ENCODE measurements at regions not wholly inside any gene's neighbourhood (a gene's known extent, or its start where the extent isn't known, plus 50 kb on each side); places are given as distances from the start of the nearest gene placed in this dataset.

DNA sequence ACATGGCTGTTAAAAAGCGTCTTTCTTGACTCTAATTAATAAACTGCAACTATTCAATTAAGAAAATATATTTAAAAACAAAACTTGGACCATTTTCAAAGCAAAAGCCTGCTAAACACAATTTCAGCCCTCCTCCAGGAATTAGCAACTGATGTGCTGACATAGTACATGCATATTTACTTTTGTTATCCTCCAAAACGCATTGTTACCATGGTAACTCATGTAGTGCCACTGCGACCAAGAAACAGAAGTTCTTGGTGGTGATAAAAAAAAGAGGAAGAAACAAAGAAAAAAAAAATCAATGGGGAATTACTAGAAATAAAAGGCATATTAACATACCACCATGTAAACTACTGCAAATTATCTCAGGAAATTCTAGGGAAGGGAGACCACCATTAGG is 793.4 kb upstream of the CDH8 start:
- TF ChIP-seq, protein P1, sequence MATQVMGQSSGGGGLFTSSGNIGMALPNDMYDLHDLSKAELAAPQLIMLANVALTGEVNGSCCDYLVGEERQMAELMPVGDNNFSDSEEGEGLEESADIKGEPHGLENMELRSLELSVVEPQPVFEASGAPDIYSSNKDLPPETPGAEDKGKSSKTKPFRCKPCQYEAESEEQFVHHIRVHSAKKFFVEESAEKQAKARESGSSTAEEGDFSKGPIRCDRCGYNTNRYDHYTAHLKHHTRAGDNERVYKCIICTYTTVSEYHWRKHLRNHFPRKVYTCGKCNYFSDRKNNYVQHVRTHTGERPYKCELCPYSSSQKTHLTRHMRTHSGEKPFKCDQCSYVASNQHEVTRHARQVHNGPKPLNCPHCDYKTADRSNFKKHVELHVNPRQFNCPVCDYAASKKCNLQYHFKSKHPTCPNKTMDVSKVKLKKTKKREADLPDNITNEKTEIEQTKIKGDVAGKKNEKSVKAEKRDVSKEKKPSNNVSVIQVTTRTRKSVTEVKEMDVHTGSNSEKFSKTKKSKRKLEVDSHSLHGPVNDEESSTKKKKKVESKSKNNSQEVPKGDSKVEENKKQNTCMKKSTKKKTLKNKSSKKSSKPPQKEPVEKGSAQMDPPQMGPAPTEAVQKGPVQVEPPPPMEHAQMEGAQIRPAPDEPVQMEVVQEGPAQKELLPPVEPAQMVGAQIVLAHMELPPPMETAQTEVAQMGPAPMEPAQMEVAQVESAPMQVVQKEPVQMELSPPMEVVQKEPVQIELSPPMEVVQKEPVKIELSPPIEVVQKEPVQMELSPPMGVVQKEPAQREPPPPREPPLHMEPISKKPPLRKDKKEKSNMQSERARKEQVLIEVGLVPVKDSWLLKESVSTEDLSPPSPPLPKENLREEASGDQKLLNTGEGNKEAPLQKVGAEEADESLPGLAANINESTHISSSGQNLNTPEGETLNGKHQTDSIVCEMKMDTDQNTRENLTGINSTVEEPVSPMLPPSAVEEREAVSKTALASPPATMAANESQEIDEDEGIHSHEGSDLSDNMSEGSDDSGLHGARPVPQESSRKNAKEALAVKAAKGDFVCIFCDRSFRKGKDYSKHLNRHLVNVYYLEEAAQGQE (IDR thresholded peaks at IDR 0.05; ENCODE audit: low read depth, low read length): no peak
- no peak for TF ChIP-seq RFX5 (IDR thresholded peaks at IDR 0.05; ENCODE audit: low read depth, low read length)
- no peak for TF ChIP-seq TCF3 (IDR thresholded peaks at IDR 0.05; ENCODE audit: borderline replicate concordance, insufficient read depth, low read depth, low read length)
- no peak for TF ChIP-seq EGR1 (IDR thresholded peaks at IDR 0.05; ENCODE audit: borderline replicate concordance in 1 of 2, low read depth in 2 of 2, low read length in 2 of 2)
- TF ChIP-seq RB1 (IDR thresholded peaks at IDR 0.05; ENCODE audit: borderline replicate concordance): no peak
- TF ChIP-seq, protein P2, sequence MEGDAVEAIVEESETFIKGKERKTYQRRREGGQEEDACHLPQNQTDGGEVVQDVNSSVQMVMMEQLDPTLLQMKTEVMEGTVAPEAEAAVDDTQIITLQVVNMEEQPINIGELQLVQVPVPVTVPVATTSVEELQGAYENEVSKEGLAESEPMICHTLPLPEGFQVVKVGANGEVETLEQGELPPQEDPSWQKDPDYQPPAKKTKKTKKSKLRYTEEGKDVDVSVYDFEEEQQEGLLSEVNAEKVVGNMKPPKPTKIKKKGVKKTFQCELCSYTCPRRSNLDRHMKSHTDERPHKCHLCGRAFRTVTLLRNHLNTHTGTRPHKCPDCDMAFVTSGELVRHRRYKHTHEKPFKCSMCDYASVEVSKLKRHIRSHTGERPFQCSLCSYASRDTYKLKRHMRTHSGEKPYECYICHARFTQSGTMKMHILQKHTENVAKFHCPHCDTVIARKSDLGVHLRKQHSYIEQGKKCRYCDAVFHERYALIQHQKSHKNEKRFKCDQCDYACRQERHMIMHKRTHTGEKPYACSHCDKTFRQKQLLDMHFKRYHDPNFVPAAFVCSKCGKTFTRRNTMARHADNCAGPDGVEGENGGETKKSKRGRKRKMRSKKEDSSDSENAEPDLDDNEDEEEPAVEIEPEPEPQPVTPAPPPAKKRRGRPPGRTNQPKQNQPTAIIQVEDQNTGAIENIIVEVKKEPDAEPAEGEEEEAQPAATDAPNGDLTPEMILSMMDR (IDR thresholded peaks at IDR 0.05 in 2 of 3, conservative IDR thresholded peaks at IDR 0.05 in 1 of 3; ENCODE audit: control insufficient read depth in 2 of 3, extremely low read depth in 1 of 3, insufficient read depth in 1 of 3, low read depth in 3 of 3, low read length in 3 of 3): no peak
- TF ChIP-seq YY1 (IDR thresholded peaks at IDR 0.05; ENCODE audit: low read depth, low read length): no peak
- TF ChIP-seq CBFB (IDR thresholded peaks at IDR 0.05; ENCODE audit: low read depth): no peak
- no peak for TF ChIP-seq EED (IDR thresholded peaks at IDR 0.05; ENCODE audit: low read depth)
